Astrocyte (in vitro differentiated cells and primary cell): ENCODE measurements at regions not wholly inside any gene's neighbourhood (a gene's known extent, or its start where the extent isn't known, plus 50 kb on each side); places are given as distances from the start of the nearest gene placed in this dataset.

Experiments
- CTCF ChIP-seq: IDR thresholded peaks from 2 replicates; pipeline ENCODE4 v1.5.1; 2011; ENCODE audit warnings: low read depth, mild to moderate bottlenecking, inconsistent platforms, low read length, moderate library complexity; ENCODE audit not compliant: insufficient read depth
- EZH2 ChIP-seq: IDR thresholded peaks from 2 replicates; pipeline ENCODE4 v1.6.1; 2012; ENCODE audit warnings: mild to moderate bottlenecking, low read length, inconsistent platforms; ENCODE audit not compliant: insufficient read depth

DNA sequence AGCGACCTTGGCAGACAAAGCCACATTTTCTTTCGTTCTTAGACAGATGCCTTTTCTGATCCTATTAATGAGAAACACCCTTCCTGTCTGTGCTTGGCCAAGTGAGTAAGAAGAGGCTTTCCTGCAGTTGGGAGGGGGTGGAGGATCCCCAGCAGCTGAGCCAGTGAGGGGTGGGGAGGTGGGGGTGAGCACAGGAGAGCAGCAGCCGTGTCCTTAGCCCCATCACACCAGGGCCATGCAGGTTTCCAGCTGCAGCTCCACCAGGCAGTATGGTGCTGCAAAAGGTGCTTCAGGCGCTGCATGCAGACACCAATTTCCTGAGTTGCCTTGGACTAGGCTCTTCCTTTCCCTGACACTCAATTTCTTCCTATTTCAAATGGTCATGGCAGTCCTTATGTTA, 123.3 kb upstream of the SIX2 start:
- TF ChIP-seq CTCF: no peak
- TF ChIP-seq EZH2: no peak
